KBM-7 (cell line): ENCODE measurements at regions not wholly inside any gene's neighbourhood (a gene's known extent, or its start where the extent isn't known, plus 50 kb on each side); places are given as distances from the start of the nearest gene placed in this dataset.

ENCODE experiments used
- DNase-seq: peaks from one replicate; pipeline ENCODE4 v3.0.0-alpha.2; 2015
- in situ Hi-C: fragments of 300-500 bp; cut with MboI; formaldehyde crosslinking; loops from 2 replicates; pipeline ENCODE4 v1.14.3; 2020; ENCODE audit warnings: low sequenced_read_pairs, low pct_unique_long_range_greater_than_20kb, mixed read lengths

GRCh38 chr5:74289691-74290090 lies 350.8 kb downstream of the ENC1 start:
- in situ Hi-C loops = no loop called here
- no peak for DNase-seq

- in situ Hi-C loops = no loop called here
- DNase-seq = no peak
These were observed 351.3 kb downstream of the ENC1 start for GRCh38 chr5:74289238-74289637.

GRCh38 chr5:74288448-74289108 lies 351.9 kb downstream of the ENC1 start:
- in situ Hi-C loops = no loop called here
- DNase-seq = no peak

DNA sequence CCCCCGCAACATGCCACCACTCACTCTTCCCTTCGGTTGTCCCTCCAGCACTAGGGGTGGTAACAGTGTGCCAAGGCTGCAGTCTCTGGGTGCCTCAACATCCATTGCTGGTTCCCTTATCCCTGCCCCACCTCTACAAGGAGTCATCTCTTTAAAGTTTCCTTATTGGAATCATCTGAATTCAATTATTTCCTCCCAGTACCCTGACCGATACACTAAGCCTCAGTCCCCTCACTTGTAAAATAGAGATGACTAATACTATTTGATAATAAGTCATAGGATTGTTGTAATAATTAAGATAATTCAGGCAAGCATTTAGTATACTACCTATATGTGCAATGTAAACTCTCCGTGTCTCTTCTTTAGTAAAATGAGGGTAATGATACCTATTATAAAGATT lies 352.5 kb downstream of the ENC1 start:
- no peak for DNase-seq
- in situ Hi-C loops = no loop called here

GRCh38 chr5:74286734-74287695 lies 353.5 kb downstream of the ENC1 start:
- in situ Hi-C loops = no loop called here
- DNase-seq = no peak

DNA sequence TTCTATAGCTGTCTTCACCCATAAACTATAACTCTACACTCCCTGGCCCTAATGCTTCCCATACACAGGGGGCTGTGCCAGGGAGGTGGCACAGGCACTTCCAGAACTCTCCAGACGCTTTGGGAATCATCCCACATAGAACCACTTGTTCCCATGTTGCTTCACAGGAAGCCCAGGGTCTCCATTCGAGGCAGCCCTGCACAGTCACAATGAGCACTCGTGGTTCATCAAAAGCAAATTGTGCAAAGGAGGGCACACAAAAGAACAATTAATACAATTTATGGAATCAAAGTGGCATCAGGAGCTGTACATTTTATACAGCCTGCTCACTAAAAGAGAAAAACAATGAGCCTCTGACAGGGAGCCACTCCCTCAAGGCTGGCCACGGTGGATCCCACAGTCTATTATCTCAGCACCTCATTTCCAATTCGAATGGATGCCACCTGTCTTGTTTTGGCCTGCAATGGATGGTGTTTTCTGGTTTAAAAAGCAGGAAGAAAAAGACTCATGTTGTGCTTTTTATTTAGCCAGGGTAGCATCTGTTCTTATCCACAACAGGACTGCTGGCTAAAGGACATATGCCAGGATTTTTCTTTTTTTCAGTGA lies 354.8 kb downstream of the ENC1 start:
- no peak for DNase-seq
- in situ Hi-C loops = no loop called here

- DNase-seq = no peak
- in situ Hi-C loops = no loop called here
These were observed 358.0 kb downstream of the ENC1 start for GRCh38 chr5:74282490-74282889.

DNA sequence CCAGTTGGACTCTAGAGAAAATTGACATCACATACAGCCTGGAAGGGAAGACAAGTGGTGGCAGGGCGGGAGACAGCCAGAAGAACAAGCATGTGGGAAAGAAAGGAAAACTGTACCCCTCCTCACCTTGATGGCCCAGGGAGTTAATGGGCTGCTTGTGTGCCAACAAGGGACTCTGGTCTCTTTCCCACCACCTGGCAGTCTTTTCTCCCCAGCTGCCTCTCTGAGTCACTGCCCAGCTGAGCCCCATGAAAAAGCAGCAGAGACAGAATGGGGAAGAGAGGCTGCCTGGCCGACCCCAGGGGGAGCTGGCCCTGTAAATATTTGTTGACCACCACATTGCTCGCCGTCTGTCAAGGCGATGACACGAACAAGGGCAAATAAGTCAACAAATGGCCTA lies 359.4 kb downstream of the ENC1 start:
- no peak for DNase-seq
- in situ Hi-C loops = no loop called here

DNA sequence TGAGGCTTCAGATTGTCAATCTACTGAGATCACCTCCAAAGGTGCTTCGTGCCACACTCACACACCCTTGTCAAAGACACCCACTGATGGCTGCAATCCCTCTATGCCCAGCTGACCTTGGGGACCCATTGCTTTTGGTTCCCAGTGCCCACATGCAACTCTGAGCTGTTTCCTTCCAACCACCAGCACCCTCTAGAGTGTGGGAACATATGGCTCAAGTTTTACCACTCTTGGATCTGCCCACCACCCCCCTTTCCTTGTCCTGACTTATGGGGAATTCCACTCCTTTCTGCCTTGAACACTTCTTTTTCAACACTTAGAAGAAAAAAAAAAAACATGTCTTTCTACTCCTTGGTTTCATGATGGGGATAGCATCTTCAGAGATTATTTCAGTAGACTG lies 360.2 kb downstream of the ENC1 start:
- in situ Hi-C loops = no loop called here
- DNase-seq = no peak

DNA sequence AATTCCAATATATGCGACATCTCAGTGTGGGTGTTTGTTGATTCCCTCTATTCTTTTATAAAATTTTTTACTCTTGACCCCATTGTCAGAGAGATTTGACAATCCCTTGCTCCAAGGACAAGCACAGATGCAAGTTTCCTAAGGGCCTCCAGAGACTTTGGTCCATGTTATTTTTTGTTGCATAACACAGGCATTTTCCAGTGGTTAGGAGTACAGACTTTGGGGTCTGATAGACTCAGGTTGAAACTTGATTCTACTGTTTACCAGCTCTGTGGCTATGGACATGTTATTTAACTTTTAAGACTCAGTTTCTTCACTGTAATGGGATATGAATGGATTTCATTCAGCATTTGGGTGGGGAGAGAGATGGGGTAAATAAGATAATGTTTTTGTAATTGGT lies 361.3 kb downstream of the ENC1 start:
- in situ Hi-C loops = no loop called here
- DNase-seq = no peak

DNA sequence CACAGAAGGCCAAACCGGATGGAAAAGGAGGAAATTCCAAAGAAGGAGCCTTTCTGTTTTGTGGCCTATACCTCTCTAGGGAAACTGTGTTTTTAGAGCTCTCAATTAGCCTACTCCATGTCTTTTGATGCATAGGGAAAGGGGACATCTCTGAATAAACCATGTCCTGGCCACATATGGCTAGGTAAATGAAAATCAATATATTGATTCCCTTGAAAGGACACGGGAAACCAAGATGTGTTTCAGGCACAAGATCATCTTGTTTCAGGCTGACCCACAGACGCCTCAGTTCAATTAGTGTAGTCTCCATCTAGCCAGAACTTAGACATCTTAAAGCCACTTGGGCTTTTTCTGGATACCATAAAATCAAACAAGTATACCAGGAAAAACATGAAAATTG lies 363.1 kb downstream of the ENC1 start:
- in situ Hi-C loops = no loop called here
- DNase-seq = no peak

DNA sequence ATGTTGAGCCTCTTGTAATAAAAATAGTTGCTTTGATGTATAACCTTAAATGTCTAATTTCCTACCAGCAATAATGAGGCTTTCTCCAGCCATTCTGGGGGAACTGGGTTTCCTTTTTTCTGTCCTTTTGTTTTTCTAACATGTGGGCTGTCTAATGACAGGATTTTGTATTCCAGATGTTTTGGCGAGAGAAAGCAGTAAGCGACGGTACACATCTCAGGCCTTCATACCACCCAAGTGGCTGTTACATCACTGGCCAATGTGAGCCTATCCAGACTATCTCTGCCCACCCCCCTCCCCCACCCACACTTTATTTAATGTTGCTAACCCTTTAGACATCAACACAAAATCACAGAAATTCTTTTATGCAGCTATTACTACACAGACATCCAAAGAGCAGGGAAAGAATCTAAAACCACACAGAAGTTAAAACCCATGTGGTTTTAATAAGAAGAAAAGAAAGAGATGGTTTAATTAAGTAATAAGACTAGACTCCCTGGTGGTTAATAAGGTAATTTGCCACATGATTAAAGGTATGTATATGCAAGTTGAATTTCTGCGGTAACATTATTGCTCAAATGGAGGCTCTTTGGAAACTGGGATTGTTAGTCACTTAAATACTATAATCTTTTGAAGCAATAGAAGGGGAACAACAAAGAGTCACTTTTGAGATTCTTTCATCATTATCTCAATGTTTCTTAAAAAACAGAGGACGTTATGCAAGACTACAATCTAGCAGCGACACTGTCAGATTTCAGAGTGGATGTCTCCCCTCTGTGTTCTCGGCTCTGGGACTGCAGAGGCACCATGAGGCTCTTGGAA lies 365.1 kb downstream of the ENC1 start:
- DNase-seq = no peak
- in situ Hi-C loops = no loop called here

GRCh38 chr5:74274326-74274725 lies 366.2 kb downstream of the ENC1 start:
- no peak for DNase-seq
- in situ Hi-C loops = no loop called here

GRCh38 chr5:74272831-74273451 lies 367.6 kb downstream of the ENC1 start:
- in situ Hi-C loops = no loop called here
- no peak for DNase-seq

DNA sequence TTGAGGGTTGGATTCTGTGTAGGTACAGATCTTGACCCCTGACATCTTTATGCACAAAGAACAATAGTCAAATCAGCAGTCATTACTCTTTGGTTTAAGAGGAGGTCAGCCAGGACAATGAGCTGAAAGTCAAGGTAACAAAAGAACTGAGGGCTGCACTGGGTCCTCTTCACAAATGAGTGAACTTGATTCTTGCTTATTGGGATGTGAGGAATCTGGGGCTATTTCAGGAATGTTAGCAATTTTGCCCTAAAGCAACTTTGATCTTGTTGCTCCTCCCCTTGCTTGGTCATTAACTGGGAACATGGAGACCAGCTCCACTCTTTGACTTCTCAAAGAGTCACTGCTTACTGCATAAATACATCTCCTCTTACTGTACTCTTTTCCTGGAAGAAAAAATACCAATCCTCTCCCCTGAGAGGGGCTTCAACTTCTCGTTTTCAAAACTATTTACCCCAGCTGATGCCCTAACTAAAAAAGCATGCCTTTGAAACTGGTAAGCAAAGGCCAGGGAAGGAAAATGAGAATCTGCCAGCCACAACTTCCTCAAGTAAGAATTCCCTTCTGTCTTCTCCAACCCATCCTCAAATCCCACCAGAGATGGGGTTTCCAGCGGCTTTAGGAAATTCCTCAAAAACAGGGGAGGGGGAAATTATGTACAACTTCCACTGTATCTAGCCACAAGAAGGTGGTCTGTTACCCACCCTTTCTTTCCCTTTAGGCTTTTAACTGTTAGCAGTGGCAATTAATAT lies 368.3 kb downstream of the ENC1 start:
- DNase-seq = no peak
- in situ Hi-C loops = no loop called here

GRCh38 chr5:74268297-74268696 lies 372.2 kb downstream of the ENC1 start:
- DNase-seq = no peak
- in situ Hi-C loops = no loop called here

DNA sequence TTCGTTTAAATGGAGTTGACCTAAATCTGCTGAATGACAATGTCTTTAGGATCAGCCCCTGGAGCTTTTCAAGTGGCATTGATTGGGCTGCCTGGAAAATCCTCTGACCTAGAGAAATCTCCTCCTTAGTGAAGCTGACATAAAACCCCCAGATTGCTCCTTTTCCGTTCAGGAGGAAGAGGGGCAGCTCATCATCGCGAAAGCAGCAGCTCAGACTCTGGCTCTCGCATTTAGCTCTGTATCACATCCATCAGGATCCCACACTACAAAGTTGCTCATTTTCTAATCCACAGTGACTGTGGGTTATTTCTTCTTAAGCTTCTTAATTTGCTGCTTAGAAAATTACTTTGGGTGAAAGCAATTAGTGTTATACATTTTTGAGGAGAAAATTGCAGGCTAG lies 373.7 kb downstream of the ENC1 start:
- in situ Hi-C loops = no loop called here

DNA sequence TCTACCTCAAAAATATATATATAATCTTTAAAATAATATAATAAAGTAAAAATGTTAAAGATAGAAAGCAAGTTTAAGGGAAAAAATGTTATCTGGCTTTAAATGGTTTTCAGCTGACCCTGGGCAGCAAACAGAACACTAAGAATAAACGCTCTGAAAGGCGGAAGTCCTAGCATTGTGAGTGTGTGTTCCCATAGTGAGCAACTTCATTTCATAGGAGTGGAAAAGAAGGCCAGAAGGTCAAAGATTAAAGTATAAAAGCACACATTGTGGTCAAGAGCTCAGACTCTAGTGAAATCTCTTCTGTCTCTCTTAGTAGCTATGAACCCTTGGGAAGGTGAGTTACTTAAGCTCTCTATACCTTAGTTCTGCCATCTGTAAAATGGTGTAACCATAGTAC lies 374.4 kb downstream of the ENC1 start:
- in situ Hi-C loops = no loop called here
- DNase-seq = no peak

More for the DNA sequence above, 373.7 kb downstream of the ENC1 start:
- no peak for DNase-seq
